ENCODE measurements at regions not wholly inside any gene's neighbourhood (a gene's known extent, or its start where the extent isn't known, plus 50 kb on each side); places are given as distances from the start of the nearest gene placed in this dataset.

- TF ChIP-seq, protein P1, sequence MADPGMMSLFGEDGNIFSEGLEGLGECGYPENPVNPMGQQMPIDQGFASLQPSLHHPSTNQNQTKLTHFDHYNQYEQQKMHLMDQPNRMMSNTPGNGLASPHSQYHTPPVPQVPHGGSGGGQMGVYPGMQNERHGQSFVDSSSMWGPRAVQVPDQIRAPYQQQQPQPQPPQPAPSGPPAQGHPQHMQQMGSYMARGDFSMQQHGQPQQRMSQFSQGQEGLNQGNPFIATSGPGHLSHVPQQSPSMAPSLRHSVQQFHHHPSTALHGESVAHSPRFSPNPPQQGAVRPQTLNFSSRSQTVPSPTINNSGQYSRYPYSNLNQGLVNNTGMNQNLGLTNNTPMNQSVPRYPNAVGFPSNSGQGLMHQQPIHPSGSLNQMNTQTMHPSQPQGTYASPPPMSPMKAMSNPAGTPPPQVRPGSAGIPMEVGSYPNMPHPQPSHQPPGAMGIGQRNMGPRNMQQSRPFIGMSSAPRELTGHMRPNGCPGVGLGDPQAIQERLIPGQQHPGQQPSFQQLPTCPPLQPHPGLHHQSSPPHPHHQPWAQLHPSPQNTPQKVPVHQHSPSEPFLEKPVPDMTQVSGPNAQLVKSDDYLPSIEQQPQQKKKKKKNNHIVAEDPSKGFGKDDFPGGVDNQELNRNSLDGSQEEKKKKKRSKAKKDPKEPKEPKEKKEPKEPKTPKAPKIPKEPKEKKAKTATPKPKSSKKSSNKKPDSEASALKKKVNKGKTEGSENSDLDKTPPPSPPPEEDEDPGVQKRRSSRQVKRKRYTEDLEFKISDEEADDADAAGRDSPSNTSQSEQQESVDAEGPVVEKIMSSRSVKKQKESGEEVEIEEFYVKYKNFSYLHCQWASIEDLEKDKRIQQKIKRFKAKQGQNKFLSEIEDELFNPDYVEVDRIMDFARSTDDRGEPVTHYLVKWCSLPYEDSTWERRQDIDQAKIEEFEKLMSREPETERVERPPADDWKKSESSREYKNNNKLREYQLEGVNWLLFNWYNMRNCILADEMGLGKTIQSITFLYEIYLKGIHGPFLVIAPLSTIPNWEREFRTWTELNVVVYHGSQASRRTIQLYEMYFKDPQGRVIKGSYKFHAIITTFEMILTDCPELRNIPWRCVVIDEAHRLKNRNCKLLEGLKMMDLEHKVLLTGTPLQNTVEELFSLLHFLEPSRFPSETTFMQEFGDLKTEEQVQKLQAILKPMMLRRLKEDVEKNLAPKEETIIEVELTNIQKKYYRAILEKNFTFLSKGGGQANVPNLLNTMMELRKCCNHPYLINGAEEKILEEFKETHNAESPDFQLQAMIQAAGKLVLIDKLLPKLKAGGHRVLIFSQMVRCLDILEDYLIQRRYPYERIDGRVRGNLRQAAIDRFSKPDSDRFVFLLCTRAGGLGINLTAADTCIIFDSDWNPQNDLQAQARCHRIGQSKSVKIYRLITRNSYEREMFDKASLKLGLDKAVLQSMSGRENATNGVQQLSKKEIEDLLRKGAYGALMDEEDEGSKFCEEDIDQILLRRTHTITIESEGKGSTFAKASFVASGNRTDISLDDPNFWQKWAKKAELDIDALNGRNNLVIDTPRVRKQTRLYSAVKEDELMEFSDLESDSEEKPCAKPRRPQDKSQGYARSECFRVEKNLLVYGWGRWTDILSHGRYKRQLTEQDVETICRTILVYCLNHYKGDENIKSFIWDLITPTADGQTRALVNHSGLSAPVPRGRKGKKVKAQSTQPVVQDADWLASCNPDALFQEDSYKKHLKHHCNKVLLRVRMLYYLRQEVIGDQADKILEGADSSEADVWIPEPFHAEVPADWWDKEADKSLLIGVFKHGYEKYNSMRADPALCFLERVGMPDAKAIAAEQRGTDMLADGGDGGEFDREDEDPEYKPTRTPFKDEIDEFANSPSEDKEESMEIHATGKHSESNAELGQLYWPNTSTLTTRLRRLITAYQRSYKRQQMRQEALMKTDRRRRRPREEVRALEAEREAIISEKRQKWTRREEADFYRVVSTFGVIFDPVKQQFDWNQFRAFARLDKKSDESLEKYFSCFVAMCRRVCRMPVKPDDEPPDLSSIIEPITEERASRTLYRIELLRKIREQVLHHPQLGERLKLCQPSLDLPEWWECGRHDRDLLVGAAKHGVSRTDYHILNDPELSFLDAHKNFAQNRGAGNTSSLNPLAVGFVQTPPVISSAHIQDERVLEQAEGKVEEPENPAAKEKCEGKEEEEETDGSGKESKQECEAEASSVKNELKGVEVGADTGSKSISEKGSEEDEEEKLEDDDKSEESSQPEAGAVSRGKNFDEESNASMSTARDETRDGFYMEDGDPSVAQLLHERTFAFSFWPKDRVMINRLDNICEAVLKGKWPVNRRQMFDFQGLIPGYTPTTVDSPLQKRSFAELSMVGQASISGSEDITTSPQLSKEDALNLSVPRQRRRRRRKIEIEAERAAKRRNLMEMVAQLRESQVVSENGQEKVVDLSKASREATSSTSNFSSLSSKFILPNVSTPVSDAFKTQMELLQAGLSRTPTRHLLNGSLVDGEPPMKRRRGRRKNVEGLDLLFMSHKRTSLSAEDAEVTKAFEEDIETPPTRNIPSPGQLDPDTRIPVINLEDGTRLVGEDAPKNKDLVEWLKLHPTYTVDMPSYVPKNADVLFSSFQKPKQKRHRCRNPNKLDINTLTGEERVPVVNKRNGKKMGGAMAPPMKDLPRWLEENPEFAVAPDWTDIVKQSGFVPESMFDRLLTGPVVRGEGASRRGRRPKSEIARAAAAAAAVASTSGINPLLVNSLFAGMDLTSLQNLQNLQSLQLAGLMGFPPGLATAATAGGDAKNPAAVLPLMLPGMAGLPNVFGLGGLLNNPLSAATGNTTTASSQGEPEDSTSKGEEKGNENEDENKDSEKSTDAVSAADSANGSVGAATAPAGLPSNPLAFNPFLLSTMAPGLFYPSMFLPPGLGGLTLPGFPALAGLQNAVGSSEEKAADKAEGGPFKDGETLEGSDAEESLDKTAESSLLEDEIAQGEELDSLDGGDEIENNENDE (IDR thresholded peaks at IDR 0.05; ENCODE audit: insufficient replicate concordance, low read length) = no peak
- TF ChIP-seq SUZ12 (IDR thresholded peaks at IDR 0.05; ENCODE audit: low read length) (no peak), POU5F1 (IDR thresholded peaks at IDR 0.05; ENCODE audit: low read depth, low read length) (no peak), YY1 (IDR thresholded peaks at IDR 0.05; ENCODE audit: low read depth, low read length) (no peak), EGR1 (IDR thresholded peaks at IDR 0.05; ENCODE audit: borderline replicate concordance, low read depth, low read length) (no peak), TEAD4 (IDR thresholded peaks at IDR 0.05; ENCODE audit: low read depth, low read length) (no peak), SRF (IDR thresholded peaks at IDR 0.05; ENCODE audit: low read depth, low read length) (no peak), RXRA (IDR thresholded peaks at IDR 0.05; ENCODE audit: insufficient read depth, low read depth, low read length) (no peak), BACH1 (IDR thresholded peaks at IDR 0.05; ENCODE audit: low read length) (no peak), RAD21 (IDR thresholded peaks at IDR 0.05 in 1 of 2, conservative IDR thresholded peaks at IDR 0.05 in 1 of 2; ENCODE audit: low read depth in 2 of 2, low read length in 2 of 2) (no peak), PHF8 (conservative IDR thresholded peaks at IDR 0.05; ENCODE audit: low read depth, low read length) (no peak)
- TF ChIP-seq, protein P2, sequence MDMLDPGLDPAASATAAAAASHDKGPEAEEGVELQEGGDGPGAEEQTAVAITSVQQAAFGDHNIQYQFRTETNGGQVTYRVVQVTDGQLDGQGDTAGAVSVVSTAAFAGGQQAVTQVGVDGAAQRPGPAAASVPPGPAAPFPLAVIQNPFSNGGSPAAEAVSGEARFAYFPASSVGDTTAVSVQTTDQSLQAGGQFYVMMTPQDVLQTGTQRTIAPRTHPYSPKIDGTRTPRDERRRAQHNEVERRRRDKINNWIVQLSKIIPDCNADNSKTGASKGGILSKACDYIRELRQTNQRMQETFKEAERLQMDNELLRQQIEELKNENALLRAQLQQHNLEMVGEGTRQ (IDR thresholded peaks at IDR 0.05; ENCODE audit: low read length) = no peak
Measured at GRCh38 chr20:40257763-40258162, 431.3 kb downstream of the MAFB start (continued).
